ENCODE measurements at regions not wholly inside any gene's neighbourhood (a gene's known extent, or its start where the extent isn't known, plus 50 kb on each side); places are given as distances from the start of the nearest gene placed in this dataset.

- no peak for DNase-seq (ENCODE audit: low read depth in 2 of 2)
Observed at GRCh38 chr11:15539645-15540044, 424.9 kb downstream of the INSC start.

- no peak for DNase-seq (ENCODE audit: low read depth in 2 of 2)
Observed at GRCh38 chr11:15541079-15541478, 426.4 kb downstream of the INSC start.

GRCh38 chr11:15544353-15544752 is 429.6 kb downstream of the INSC start:
- no peak for DNase-seq (ENCODE audit: low read depth in 2 of 2)

GRCh38 chr11:15547685-15548084 is 433.0 kb downstream of the INSC start:
- DNase-seq (ENCODE audit: low read depth in 2 of 2) = no peak

GRCh38 chr11:15551901-15552851 is 437.5 kb downstream of the INSC start:
- DNase-seq (ENCODE audit: low read depth in 2 of 2) = no peak

- DNase-seq (ENCODE audit: low read depth in 2 of 2) = no peak
Observed at GRCh38 chr11:15555161-15555560, 440.4 kb downstream of the INSC start.

GRCh38 chr11:15557457-15558230 is 442.9 kb downstream of the INSC start:
- no peak for DNase-seq (ENCODE audit: low read depth in 2 of 2)

- DNase-seq (ENCODE audit: low read depth in 2 of 2) = no peak
Observed at GRCh38 chr11:15558513-15559181, 443.9 kb downstream of the INSC start.

- DNase-seq (ENCODE audit: low read depth in 2 of 2) = no peak
Observed at GRCh38 chr11:15560689-15561467, 446.2 kb downstream of the INSC start.

- no peak for DNase-seq (ENCODE audit: low read depth in 2 of 2)
Observed at GRCh38 chr11:15562230-15562629, 447.5 kb downstream of the INSC start.

GRCh38 chr11:15563054-15563453 is 448.3 kb downstream of the INSC start:
- no peak for DNase-seq (ENCODE audit: low read depth in 2 of 2)

- no peak for DNase-seq (ENCODE audit: low read depth in 2 of 2)
Observed at GRCh38 chr11:15565880-15566279, 451.2 kb downstream of the INSC start.

GRCh38 chr11:15568440-15568839 is 453.7 kb downstream of the INSC start:
- no peak for DNase-seq (ENCODE audit: low read depth in 2 of 2)

- no peak for DNase-seq (ENCODE audit: low read depth in 2 of 2)
Observed at GRCh38 chr11:15569305-15570025, 454.7 kb downstream of the INSC start.

- DNase-seq (ENCODE audit: low read depth in 2 of 2) = no peak
Observed at GRCh38 chr11:15575409-15575808, 460.7 kb downstream of the INSC start.

- DNase-seq (ENCODE audit: low read depth in 2 of 2) = no peak
Observed at GRCh38 chr11:15576769-15577168, 462.0 kb downstream of the INSC start.

- no peak for DNase-seq (ENCODE audit: low read depth in 2 of 2)
Observed at GRCh38 chr11:15577519-15577918, 462.8 kb downstream of the INSC start.

GRCh38 chr11:15579287-15580001 is 464.7 kb downstream of the INSC start:
- DNase-seq (ENCODE audit: low read depth in 2 of 2) = no peak

- DNase-seq (ENCODE audit: low read depth in 2 of 2) = no peak
Observed at GRCh38 chr11:15580056-15580774, 465.5 kb downstream of the INSC start.

GRCh38 chr11:15580775-15581095 is 466.0 kb downstream of the INSC start:
- no peak for DNase-seq (ENCODE audit: low read depth in 2 of 2)

Data from fibroblast of skin of left biceps (primary cell).